HG02623 (cell line): ENCODE measurements at regions not wholly inside any gene's neighbourhood (a gene's known extent, or its start where the extent isn't known, plus 50 kb on each side); places are given as distances from the start of the nearest gene placed in this dataset.
"Not testable (repeated sequence)": the region's sequence is repeated elsewhere in the genome, so short reads cannot be mapped to it uniquely, and the experiment has no call there.

Source experiments
- ATAC-seq: cut with Tn5 transposase; IDR thresholded peaks from one replicate; pipeline ENCODE4 v1.9.1; 2021; ENCODE audit warnings: moderate library complexity; ENCODE audit not compliant: unreplicated experiment

- no peak for ATAC-seq
Observed at GRCh38 chr11:43172477-43172876, 139.3 kb upstream of the API5 start.

GRCh38 chr11:43177975-43178374, 133.8 kb upstream of the API5 start:
- ATAC-seq: no peak

DNA sequence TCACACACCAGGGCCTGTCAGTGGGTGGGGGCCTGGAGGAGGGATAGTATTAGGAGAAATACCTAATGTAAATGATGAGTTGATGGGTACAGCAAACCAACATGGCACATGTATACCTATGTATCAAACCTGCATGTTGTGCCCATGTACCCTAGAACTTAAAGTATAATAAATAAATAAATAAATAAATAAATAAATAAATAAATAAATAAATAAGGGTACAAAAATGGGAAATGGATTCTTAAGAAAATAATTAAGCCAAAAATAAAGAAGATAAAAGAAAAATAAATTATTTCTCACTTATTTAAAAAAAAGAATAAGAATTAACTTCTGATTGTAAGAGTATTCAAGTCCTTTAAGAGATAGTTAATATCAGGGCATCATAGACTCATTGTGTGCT, 117.3 kb upstream of the API5 start:
- not testable (repeated sequence) for ATAC-seq

GRCh38 chr11:43197379-43197778, 114.4 kb upstream of the API5 start:
- ATAC-seq: no peak

DNA sequence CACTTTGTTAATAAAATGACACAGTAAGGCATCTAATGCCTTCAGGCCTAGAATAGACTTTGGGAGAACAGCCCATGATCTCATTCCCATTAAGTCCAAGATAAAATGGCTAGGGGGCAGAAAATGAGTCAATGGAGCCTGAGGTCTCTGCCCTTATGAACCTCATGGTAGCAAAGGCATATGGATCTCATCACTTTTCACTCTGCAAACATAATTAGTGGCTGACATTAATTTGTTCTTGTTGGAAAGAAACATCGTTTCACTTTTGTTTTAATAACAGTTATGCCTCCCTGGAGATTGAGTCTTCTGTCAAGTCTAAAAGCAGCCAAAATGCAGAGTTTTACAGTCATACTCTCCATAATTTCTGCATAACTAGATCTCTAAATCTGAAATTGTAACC, 111.8 kb upstream of the API5 start:
- no peak for ATAC-seq

GRCh38 chr11:43212279-43212678, 99.5 kb upstream of the API5 start:
- no peak for ATAC-seq

GRCh38 chr11:43214471-43214870, 97.3 kb upstream of the API5 start:
- no peak for ATAC-seq

- no peak for ATAC-seq
Observed at GRCh38 chr11:43217849-43218248, 93.9 kb upstream of the API5 start.

DNA sequence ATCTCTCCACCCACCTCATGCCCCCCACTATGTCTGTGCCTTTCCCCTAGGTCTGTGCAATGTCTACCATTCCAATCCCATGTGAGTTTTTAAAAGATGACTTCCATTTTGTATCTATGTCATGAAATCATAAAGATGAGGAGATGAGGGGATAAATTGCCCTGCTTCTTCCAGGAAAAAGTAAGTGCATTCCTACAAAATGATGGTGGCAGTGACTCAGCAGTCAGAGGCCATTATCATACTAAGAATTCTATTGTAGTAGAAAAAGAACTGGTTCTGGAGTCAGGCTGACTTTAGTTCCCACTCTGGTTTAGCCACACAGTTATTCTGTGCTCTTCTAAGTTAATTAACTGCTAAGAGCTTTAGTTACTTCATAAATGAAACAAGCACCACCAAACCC, 89.6 kb upstream of the API5 start:
- ATAC-seq: no peak

DNA sequence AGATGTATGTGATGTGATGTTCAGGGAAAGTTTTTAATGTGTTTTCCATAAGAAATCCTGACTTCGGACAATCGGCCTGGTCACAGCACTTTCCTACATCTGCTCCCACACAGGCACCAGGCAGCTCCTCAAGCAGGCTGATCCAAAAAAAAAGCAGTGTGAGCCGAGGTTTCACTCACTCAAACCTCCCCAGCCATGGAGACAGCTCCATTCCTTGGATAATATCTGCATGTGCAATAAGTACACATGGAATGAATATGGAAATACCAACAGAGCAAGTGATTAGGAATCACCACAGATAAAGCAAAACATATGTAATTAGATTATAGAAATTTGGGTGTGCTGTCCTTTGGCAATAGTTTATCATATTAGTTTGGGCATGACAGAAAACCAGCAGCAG, 88.8 kb upstream of the API5 start:
- ATAC-seq: no peak

- no peak for ATAC-seq
Observed at GRCh38 chr11:43234881-43235280, 76.9 kb upstream of the API5 start.

GRCh38 chr11:43238341-43238740, 73.5 kb upstream of the API5 start:
- ATAC-seq: no peak

GRCh38 chr11:43239791-43240190, 72.0 kb upstream of the API5 start:
- ATAC-seq: no peak

DNA sequence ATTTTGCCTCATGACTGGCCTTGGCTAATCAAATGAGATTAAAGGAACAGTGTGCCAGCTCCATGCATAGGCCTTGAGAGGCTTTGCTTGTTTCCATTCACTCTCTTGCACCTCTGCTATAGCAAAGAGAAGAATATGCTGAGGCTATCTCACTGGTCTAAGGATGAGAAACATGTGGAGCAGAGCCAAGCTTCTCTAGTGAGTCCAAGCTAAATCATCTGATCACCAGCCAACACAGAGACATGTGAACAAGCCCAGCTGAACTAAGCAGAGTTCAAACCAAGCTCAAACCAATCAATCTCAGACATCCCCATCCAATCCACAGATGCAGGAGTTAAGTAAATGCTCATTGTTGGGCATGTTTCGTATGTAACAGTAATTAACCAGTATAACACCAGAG, 69.4 kb upstream of the API5 start:
- ATAC-seq: no peak

DNA sequence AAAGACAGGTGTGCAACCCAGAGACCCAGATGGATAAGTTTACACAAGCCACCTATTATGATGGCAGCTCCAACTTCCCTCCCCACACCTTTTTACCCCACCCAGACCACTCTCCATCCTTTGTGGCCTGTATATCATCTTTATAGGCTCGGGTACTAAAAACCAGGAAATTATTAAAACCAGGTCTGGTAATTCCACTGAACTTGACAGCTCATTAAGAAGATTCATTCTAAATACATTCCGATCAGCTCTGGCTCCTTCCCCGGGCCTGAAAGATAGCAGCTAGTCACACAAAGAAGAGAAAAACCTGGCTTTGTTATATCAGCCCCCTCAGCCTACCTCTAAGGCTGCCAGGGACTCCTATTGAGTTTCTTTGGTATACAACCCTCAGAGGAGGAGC, 67.9 kb upstream of the API5 start:
- no peak for ATAC-seq

GRCh38 chr11:43245466-43245865, 66.3 kb upstream of the API5 start:
- ATAC-seq: no peak

DNA sequence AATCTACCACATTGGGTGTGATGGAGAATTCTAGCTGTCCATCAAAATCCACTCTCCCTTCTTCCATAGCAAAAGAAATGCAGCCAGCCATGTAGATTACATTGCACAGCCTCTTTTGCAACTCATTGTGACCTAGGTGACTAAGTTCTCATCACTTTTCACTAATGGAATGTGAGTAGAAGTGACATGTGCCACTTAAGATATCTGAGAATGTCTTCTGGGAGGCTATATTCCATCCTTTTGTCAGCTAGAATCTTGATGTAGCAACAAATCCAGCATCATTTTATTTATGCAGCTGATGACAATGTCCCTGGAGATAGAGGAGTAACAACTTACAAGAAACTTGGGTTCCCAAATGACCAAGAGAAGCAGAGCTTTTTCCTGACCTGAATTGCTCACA, 61.5 kb upstream of the API5 start:
- ATAC-seq: no peak

DNA sequence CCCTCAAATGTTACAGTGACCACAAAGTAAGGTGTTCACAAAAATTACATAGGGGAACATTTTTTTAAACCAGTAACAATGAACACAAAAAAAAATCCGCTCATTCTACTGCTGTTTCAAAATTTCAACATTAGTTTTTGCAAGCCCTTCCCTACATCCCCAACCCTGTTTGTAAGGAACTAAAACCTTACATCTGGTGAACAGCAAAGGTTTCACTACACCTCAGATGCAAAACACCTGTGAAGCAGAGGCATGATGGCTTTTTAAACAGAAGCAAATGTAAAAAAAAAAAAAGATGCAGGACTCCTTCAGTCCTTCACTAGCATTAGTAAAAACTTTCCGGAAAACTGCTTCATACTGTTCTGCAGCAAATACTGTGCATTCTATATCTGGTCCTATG, 50.0 kb upstream of the API5 start:
- no peak for ATAC-seq
